ENCODE measurements at regions not wholly inside any gene's neighbourhood (a gene's known extent, or its start where the extent isn't known, plus 50 kb on each side); places are given as distances from the start of the nearest gene placed in this dataset.
A peak's percentile ranks its signal among the peaks of the same experiment; 100 is the strongest.

- DNase-seq = no peak
These were observed 186.0 kb downstream of the PSMG1 start for GRCh38 chr21:38997051-38997842.

- DNase-seq = no peak
These were observed 186.9 kb downstream of the PSMG1 start for GRCh38 chr21:38996355-38996754.

GRCh38 chr21:38995731-38996130 lies 187.5 kb downstream of the PSMG1 start:
- DNase-seq = no peak

GRCh38 chr21:38995071-38995669 lies 188.1 kb downstream of the PSMG1 start:
- no peak for DNase-seq

- no peak for DNase-seq
These were observed 188.3 kb downstream of the ETS2 start for GRCh38 chr21:38994042-38994441.

- no peak for DNase-seq
These were observed 187.8 kb downstream of the ETS2 start for GRCh38 chr21:38993561-38993960.

GRCh38 chr21:38992737-38993136 lies 187.0 kb downstream of the ETS2 start:
- DNase-seq = no peak

GRCh38 chr21:38990424-38990794 lies 184.7 kb downstream of the ETS2 start:
- no peak for DNase-seq

GRCh38 chr21:38989745-38990423 lies 184.2 kb downstream of the ETS2 start:
- DNase-seq = no peak

- DNase-seq = no peak
These were observed 183.6 kb downstream of the ETS2 start for GRCh38 chr21:38989379-38989744.

- DNase-seq = no peak
These were observed 183.0 kb downstream of the ETS2 start for GRCh38 chr21:38988509-38989378.

- no peak for DNase-seq
These were observed 182.1 kb downstream of the ETS2 start for GRCh38 chr21:38987633-38988508.

GRCh38 chr21:38986806-38987632 lies 181.3 kb downstream of the ETS2 start:
- DNase-seq = no peak

- DNase-seq = no peak
These were observed 180.7 kb downstream of the ETS2 start for GRCh38 chr21:38986406-38986805.

GRCh38 chr21:38985568-38986378 lies 180.0 kb downstream of the ETS2 start:
- DNase-seq = peak; percentile 10

GRCh38 chr21:38984982-38985567 lies 179.3 kb downstream of the ETS2 start:
- no peak for DNase-seq

- no peak for DNase-seq
These were observed 178.8 kb downstream of the ETS2 start for GRCh38 chr21:38984568-38984967.

- DNase-seq = no peak
These were observed 177.8 kb downstream of the ETS2 start for GRCh38 chr21:38983560-38983959.

- DNase-seq = no peak
These were observed 177.1 kb downstream of the ETS2 start for GRCh38 chr21:38982804-38983203.

GRCh38 chr21:38982096-38982495 lies 176.4 kb downstream of the ETS2 start:
- DNase-seq = no peak

Measured in CD4-positive, alpha-beta T cell treated with Interleukin-4 for 4 hours (primary cell).